ENCODE measurements at regions not wholly inside any gene's neighbourhood (a gene's known extent, or its start where the extent isn't known, plus 50 kb on each side); places are given as distances from the start of the nearest gene placed in this dataset.

- TF ChIP-seq CTCF (IDR thresholded peaks at IDR 0.05) (no peak), POLR2A (IDR thresholded peaks at IDR 0.05) (no peak)
Observed at GRCh38 chr13:111602874-111603273, 282.4 kb downstream of the TEX29 start.
